ENCODE measurements at regions not wholly inside any gene's neighbourhood (a gene's known extent, or its start where the extent isn't known, plus 50 kb on each side); places are given as distances from the start of the nearest gene placed in this dataset.

GRCh38 chr6:119727504-119728219 is 378.1 kb upstream of the MAN1A1 start:
- no peak for TF ChIP-seq EP300 (IDR thresholded peaks at IDR 0.05)
- no peak for TF ChIP-seq CTCF (IDR thresholded peaks at IDR 0.05)

Data from tibial nerve (tissue), 4 donors.